Fibroblast of lung (primary cell): ENCODE measurements at regions not wholly inside any gene's neighbourhood (a gene's known extent, or its start where the extent isn't known, plus 50 kb on each side); places are given as distances from the start of the nearest gene placed in this dataset.

ENCODE experiments used
- DNase-seq, 2 donors: peaks; one replicate each; pipeline versions ENCODE4 v3.0.0 to v3.0.0-alpha.2; 2010; ENCODE audit warnings: low read depth in 2 of 2
- H2AFZ ChIP-seq: 2 replicates; pipeline ENCODE4 v1.5.1; 2012; ENCODE audit warnings: low read length, control low read depth, inconsistent platforms
- H3K27ac ChIP-seq: 2 replicates; pipeline ENCODE4 v1.5.1; 2011; ENCODE audit warnings: low read length, control low read depth; ENCODE audit not compliant: insufficient read depth
- H3K27me3 ChIP-seq: 2 replicates; pipeline ENCODE4 v1.5.1; 2011; ENCODE audit warnings: mild to moderate bottlenecking, low read length; ENCODE audit not compliant: control insufficient read depth, insufficient read depth
- H3K36me3 ChIP-seq: 2 replicates; pipeline ENCODE4 v1.5.1; 2011; ENCODE audit warnings: low read length; ENCODE audit not compliant: control insufficient read depth, insufficient read depth
- H3K4me1 ChIP-seq: 2 replicates; pipeline ENCODE4 v1.5.1; 2011; ENCODE audit warnings: low read length; ENCODE audit not compliant: control insufficient read depth, insufficient read depth; ENCODE audit errors: extremely low read depth
- H3K4me2 ChIP-seq: 2 replicates; pipeline ENCODE4 v1.5.1; 2011; ENCODE audit warnings: low read length, control low read depth; ENCODE audit not compliant: insufficient read depth; ENCODE audit errors: extremely low read depth
- H3K4me3 ChIP-seq, 4 experiments: fragments of 200-600 bp in 1 of 4; sonication (generic) in 1 of 4; replicated peaks in 1 of 4; 2 replicates each; pipeline ENCODE4 v1.5.1; 2011 to 2016; ENCODE audit warnings: low read length in 4 of 4, low read depth in 3 of 4, mild to moderate bottlenecking in 3 of 4, control low read depth in 2 of 4, inconsistent platforms in 1 of 4, mixed read lengths in 1 of 4; ENCODE audit not compliant: insufficient read depth in 1 of 4; ENCODE audit errors: control extremely low read depth in 1 of 4
- H3K79me2 ChIP-seq: 2 replicates; pipeline ENCODE4 v1.5.1; 2012; ENCODE audit warnings: mild to moderate bottlenecking, low read length, inconsistent platforms; ENCODE audit not compliant: control insufficient read depth, insufficient read depth
- H3K9ac ChIP-seq: 2 replicates; pipeline ENCODE4 v1.5.1; 2011; ENCODE audit warnings: mild to moderate bottlenecking, low read length, control low read depth; ENCODE audit not compliant: insufficient read depth
- H3K9me3 ChIP-seq: 2 replicates; pipeline ENCODE4 v1.5.1; 2012; ENCODE audit warnings: low read depth, low read length; ENCODE audit not compliant: control insufficient read depth, insufficient read depth
- H4K20me1 ChIP-seq: 2 replicates; pipeline ENCODE4 v1.5.1; 2011; ENCODE audit warnings: low read length; ENCODE audit not compliant: control insufficient read depth, insufficient read depth; ENCODE audit errors: extremely low read depth
- CTCF ChIP-seq, 2 donors: IDR thresholded peaks in 1 of 2; conservative IDR thresholded peaks in 1 of 2; 1 replicate in 1 of 2; 2 replicates in 1 of 2; pipeline ENCODE4 v1.5.1; 2011 to 2012; ENCODE audit warnings: low read length in 2 of 2, control low read depth in 1 of 2, inconsistent platforms in 1 of 2, low read depth in 1 of 2, mild to moderate bottlenecking in 1 of 2
- EZH2 ChIP-seq: IDR thresholded peaks from 2 replicates; pipeline ENCODE4 v1.5.1; 2012; ENCODE audit warnings: low read length, control low read depth, mild to moderate bottlenecking; ENCODE audit errors: missing control alignments

- no peak overlapping the region for H3K4me3 ChIP-seq
- H3K9me3 ChIP-seq = no peaks in the 10 kb centered on the region
- no peaks in the 10 kb centered on the region for H3K79me2 ChIP-seq
- no peak for TF ChIP-seq CTCF (conservative IDR thresholded peaks at IDR 0.05 in 1 of 2, IDR thresholded peaks at IDR 0.05 in 1 of 2; ENCODE audit: low read depth in 1 of 2, low read length in 2 of 2)
- TF ChIP-seq EZH2 = no peak
- no peaks in the 10 kb centered on the region for H3K27me3 ChIP-seq
- H3K9ac ChIP-seq = no peak overlapping the region
- H3K4me2 ChIP-seq = no peak overlapping the region
- H3K36me3 ChIP-seq = no peaks in the 10 kb centered on the region
- no peaks in the 10 kb centered on the region for H3K4me1 ChIP-seq
- H3K27ac ChIP-seq = no peak overlapping the region
- no peak for DNase-seq
- H4K20me1 ChIP-seq = no peaks in the 10 kb centered on the region
- no peak overlapping the region for H2AFZ ChIP-seq
Measured at GRCh38 chr13:90402102-90402501, 945.4 kb upstream of the MIR17HG start.

- H3K36me3 ChIP-seq = no peaks in the 10 kb centered on the region
- no peaks in the 10 kb centered on the region for H3K79me2 ChIP-seq
- H3K27ac ChIP-seq = no peak overlapping the region
- TF ChIP-seq CTCF (conservative IDR thresholded peaks at IDR 0.05 in 1 of 2, IDR thresholded peaks at IDR 0.05 in 1 of 2; ENCODE audit: low read depth in 1 of 2, low read length in 2 of 2) = no peak
- TF ChIP-seq EZH2 = no peak
- no peak overlapping the region for H2AFZ ChIP-seq
- H3K9ac ChIP-seq = no peak overlapping the region
- no peaks in the 10 kb centered on the region for H3K27me3 ChIP-seq
- H3K4me1 ChIP-seq = no peaks in the 10 kb centered on the region
- no peaks in the 10 kb centered on the region for H4K20me1 ChIP-seq
- H3K4me3 ChIP-seq = no peak overlapping the region
- no peaks in the 10 kb centered on the region for H3K9me3 ChIP-seq
- H3K4me2 ChIP-seq = no peak overlapping the region
- DNase-seq = no peak
Measured at GRCh38 chr13:90402613-90403012, 944.9 kb upstream of the MIR17HG start.

GRCh38 chr13:90403330-90404082 lies 944.0 kb upstream of the MIR17HG start:
- Histone ChIP-seq H3K27ac (no peak overlapping the region), H3K9me3 (no peaks in the 10 kb centered on the region), H3K79me2 (no peaks in the 10 kb centered on the region), H3K4me3 (no peak overlapping the region), H3K4me2 (no peak overlapping the region), H2AFZ (no peak overlapping the region), H3K9ac (no peak overlapping the region), H3K27me3 (no peaks in the 10 kb centered on the region), H4K20me1 (no peaks in the 10 kb centered on the region), H3K4me1 (no peaks in the 10 kb centered on the region), H3K36me3 (no peaks in the 10 kb centered on the region)
- TF ChIP-seq EZH2 (no peak), CTCF (conservative IDR thresholded peaks at IDR 0.05 in 1 of 2, IDR thresholded peaks at IDR 0.05 in 1 of 2; ENCODE audit: low read depth in 1 of 2, low read length in 2 of 2) (no peak)
- no peak for DNase-seq
